IPS-18c (cell line): ENCODE measurements at regions not wholly inside any gene's neighbourhood (a gene's known extent, or its start where the extent isn't known, plus 50 kb on each side); places are given as distances from the start of the nearest gene placed in this dataset.
"Not testable (repeated sequence)": the region's sequence is repeated elsewhere in the genome, so short reads cannot be mapped to it uniquely, and the experiment has no call there.

Source experiments
- H3K4me3 ChIP-seq: 2 replicates; pipeline ENCODE4 v1.7.0; 2013; ENCODE audit warnings: low read depth, mild to moderate bottlenecking, low read length, moderate library complexity; ENCODE audit not compliant: insufficient read depth
- H3K9me3 ChIP-seq: one replicate; pipeline ENCODE4 v1.6.1; 2013; ENCODE audit warnings: mild to moderate bottlenecking, low read length, moderate library complexity; ENCODE audit not compliant: control insufficient read depth, insufficient read depth

GRCh38 chr10:78419481-78420265 lies 386.0 kb downstream of the RPS24 start:
- Histone ChIP-seq H3K4me3 (no peak overlapping the region), H3K9me3 (peaks cover 4% of the 10 kb centered on the region)

- Histone ChIP-seq H3K4me3 (no peak overlapping the region), H3K9me3 (peaks cover 4% of the 10 kb centered on the region)
These were observed 387.5 kb downstream of the RPS24 start for GRCh38 chr10:78420946-78421735.

DNA sequence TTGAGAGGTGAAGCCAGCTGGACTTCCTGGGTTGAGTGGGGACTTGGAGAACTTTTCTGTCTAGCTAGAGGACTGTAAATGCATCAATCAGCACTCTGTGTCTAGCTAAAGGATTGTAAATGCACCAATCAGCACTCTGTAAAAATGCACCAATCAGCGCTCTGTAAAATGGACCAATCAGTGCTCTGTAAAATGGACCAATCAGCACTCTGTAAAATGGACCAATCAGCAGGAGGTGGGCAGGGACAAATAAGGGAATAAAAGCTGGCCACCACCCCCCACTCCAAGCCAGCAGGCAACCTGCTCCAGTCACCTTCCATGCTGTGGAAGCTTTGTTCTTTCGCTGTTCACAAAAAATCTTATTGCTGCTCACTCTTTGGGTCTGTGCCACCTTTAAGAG lies 390.4 kb downstream of the RPS24 start:
- not testable (repeated sequence) for H3K4me3 ChIP-seq, H3K9me3 ChIP-seq

- H3K9me3 ChIP-seq = peaks cover 4% of the 10 kb centered on the region
- no peak overlapping the region for H3K4me3 ChIP-seq
These were observed 391.1 kb downstream of the RPS24 start for GRCh38 chr10:78424723-78425122.

GRCh38 chr10:78426181-78426580 lies 392.5 kb downstream of the RPS24 start:
- Histone ChIP-seq H3K9me3 (peaks cover 2% of the 10 kb centered on the region), H3K4me3 (no peak overlapping the region)

DNA sequence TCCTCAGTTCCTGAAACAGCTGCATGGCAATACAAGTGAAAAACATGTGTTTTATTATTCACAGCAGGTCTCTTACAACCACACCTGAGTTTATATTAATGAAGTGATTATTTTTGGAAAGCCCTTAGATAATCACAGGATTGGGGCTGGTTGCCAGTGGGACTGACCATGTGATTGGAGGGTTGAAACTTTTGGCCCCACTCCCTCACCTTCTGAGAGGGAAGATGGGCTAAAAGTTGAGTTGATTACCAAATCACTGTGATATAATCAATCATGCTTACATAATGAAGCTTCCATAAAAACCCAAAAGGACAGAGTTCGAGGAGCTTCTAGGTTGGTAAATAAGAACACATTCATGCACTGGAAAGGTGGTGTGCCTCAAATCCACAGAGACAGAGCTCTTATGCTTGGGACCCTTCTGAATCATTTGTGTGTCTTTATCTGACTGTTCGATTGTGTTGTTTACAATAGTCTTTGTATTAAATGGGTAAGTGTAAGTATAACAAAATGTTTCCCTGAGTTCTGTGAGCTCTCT lies 393.9 kb downstream of the RPS24 start:
- no peaks in the 10 kb centered on the region for H3K9me3 ChIP-seq
- no peak overlapping the region for H3K4me3 ChIP-seq

GRCh38 chr10:78428579-78428978 lies 394.9 kb downstream of the RPS24 start:
- H3K9me3 ChIP-seq = no peaks in the 10 kb centered on the region
- H3K4me3 ChIP-seq = no peak overlapping the region

- Histone ChIP-seq H3K9me3 (no peaks in the 10 kb centered on the region), H3K4me3 (no peak overlapping the region)
These were observed 396.3 kb downstream of the RPS24 start for GRCh38 chr10:78429984-78430383.

DNA sequence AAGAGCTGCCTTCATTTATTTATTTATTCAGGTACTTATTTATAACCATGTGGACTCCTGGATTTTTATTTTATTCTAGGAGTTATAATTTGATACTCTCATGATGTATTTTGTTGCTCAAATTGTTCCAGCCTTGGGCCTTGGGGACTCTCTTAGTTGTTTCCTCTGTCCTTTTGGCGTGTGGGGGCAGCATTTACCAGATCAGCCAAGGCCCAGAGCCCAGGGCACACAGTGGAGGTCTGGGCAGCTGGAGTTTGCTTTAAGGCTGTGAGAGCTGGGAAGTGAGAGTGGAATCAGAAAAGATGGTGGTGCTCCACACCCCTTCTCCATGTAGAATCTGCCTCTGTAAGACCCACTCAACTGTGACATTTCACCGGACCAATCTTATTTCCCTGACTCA lies 398.9 kb downstream of the RPS24 start:
- H3K4me3 ChIP-seq = no peak overlapping the region
- no peaks in the 10 kb centered on the region for H3K9me3 ChIP-seq

DNA sequence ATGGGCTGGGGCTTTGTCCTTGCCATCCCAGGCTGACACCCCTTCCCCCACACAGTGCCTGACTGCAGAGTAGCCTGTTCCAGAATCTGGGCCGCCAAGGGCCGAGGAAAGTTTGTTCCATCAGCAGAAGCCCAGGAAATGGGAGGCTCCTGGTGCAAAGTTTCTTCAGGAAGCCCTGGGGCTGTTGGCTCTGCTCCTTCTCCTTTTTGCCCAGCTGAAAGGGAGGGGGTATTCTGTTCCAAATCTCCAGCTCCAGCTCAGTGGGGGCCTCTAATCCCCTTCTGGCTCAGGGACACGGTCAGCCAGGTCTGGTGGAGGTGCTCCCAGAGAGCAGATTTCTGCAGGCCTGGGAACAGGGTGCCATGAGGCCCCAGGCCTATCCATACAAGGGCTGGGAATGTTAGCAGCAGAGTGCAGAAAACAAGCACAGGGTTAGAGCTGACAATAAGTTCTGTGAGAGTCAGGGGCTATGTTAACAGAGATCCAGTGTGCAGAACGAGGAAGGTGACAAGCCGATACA lies 399.5 kb downstream of the RPS24 start:
- no peak overlapping the region for H3K4me3 ChIP-seq

GRCh38 chr10:78433766-78434535 lies 400.3 kb downstream of the RPS24 start:
- Histone ChIP-seq H3K9me3 (no peaks in the 10 kb centered on the region), H3K4me3 (no peak overlapping the region)

More for the DNA sequence above, 399.5 kb downstream of the RPS24 start:
- H3K9me3 ChIP-seq = no peaks in the 10 kb centered on the region

GRCh38 chr10:78434886-78435285 lies 401.2 kb downstream of the RPS24 start:
- Histone ChIP-seq H3K4me3 (no peak overlapping the region), H3K9me3 (no peaks in the 10 kb centered on the region)

- no peak overlapping the region for H3K4me3 ChIP-seq
- no peaks in the 10 kb centered on the region for H3K9me3 ChIP-seq
These were observed 402.0 kb downstream of the RPS24 start for GRCh38 chr10:78435484-78436221.

- H3K4me3 ChIP-seq = no peak overlapping the region
- H3K9me3 ChIP-seq = no peaks in the 10 kb centered on the region
These were observed 402.5 kb downstream of the RPS24 start for GRCh38 chr10:78436222-78436573.

DNA sequence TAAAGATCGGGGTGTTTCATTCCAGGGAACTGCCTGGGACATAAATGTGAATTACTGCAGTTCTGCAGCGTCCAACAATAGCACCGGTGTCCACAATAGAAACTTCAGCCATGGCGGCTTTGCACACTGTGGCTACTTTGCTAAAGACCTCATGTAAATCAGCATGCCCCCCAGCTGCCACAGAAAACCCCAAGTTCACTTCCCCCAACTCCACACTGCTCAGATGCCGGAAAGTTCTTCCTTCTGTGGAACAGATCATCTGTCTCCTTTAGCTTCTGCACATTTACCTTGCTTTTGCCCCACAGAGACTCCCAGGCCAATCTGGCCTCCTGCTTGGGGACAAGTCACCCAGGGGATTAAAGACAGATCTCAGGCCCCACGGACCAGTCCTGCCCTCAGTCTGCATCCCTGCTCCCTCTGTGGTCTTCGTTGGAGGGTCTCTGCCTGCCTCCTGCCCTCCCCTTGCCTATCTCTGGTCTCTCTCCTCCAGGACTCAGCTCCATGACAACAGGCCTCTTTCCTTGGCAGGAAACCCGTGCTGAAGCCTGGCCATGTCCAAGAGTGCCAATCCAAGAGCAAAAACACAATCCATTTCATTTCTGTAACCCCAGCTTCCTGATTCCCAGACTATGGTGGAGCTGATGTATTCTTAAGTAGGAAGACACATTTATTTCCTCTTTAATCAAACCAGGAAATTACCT lies 403.2 kb downstream of the RPS24 start:
- H3K4me3 ChIP-seq = no peak overlapping the region

DNA sequence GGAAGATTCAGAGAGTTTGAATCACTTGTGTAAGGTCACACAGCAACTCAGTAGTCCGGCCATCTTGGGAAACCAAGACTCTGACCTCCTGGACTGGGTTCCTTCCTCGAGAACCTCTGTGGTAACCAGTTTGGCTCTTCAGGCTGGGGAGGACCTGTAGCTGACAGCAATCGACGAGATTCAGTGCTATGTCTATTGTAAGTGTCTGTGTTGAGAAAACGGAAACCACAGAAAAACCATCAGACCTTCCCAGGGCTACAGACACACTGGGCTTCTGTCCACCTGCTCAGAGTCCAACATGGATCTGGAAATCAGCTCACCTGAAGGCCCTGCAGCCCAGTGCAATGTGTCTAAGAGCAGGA lies 403.7 kb downstream of the RPS24 start:
- Histone ChIP-seq H3K4me3 (no peak overlapping the region), H3K9me3 (no peaks in the 10 kb centered on the region)

More for the DNA sequence above, 403.2 kb downstream of the RPS24 start:
- no peaks in the 10 kb centered on the region for H3K9me3 ChIP-seq
